NOMO-1 (cell line): ENCODE measurements at regions not wholly inside any gene's neighbourhood (a gene's known extent, or its start where the extent isn't known, plus 50 kb on each side); places are given as distances from the start of the nearest gene placed in this dataset.
A peak's percentile ranks its signal among the peaks of the same experiment; 100 is the strongest.
"Not testable (repeated sequence)": the region's sequence is repeated elsewhere in the genome, so short reads cannot be mapped to it uniquely, and the experiment has no call there.

Experiments
- DNase-seq, 2 experiments: peaks; one replicate each; lab custom pipeline; 2025; ENCODE audit not compliant: unreplicated experiment in 2 of 2; lab: John Stamatoyannopoulos, UW

DNA sequence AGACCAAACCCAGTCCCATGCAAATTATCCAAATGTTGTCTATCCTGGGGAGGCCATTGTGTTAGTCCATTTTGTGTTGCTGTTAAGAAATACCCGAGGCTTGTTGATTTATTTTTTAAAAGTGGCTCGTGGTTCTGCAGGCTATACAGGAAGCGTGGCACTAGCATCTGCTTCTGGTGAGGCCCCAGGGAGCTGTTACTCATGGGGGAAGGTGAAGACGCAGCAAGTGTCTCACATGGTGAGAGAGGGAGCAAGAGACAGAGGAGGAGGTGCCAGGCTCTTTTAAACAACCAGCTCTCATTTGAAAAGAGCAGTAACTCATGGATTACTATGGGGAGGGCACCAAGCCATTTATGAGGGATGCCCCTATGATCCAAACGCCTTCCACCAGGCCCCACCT, 80.3 kb upstream of the ARL4C start:
- DNase-seq = no peak

DNA sequence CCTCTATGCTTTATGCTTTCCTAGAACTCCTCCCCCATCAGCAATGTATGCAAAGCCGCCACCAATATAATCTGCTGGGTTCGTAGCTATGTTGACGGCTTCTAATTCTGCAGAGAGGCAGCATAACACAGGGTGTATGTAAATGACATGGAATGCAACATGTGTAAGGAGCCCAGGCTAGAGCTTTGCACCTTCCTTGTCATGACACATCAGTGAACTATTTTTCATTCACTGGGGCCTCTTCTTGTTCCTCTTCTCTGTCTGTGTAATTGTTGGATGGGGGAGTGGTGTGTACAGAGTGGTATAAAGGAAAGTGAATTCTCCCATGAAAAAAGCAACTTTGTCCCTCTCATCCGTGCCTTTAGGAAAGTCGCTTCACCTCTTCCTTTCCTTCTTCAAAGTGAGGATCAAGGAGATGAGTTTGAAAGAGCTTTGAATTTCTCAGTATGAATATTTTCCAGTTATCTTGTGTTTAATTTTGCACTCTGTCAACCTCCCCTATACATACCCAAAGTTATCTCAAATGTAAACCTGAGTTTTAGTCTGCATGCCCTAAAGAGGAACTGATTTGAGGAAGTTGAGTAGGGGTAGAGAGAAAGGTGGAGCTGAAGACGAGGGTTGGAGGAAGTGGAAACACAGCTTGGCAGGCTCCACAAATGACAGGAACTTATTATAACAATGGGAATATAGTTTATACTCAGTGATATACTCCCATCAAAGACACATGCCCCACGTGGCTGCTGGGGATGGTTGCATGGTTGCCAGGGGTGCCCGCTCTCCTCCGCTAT, 74.9 kb upstream of the ARL4C start:
- peak; percentile 91 to 97 for DNase-seq

DNA sequence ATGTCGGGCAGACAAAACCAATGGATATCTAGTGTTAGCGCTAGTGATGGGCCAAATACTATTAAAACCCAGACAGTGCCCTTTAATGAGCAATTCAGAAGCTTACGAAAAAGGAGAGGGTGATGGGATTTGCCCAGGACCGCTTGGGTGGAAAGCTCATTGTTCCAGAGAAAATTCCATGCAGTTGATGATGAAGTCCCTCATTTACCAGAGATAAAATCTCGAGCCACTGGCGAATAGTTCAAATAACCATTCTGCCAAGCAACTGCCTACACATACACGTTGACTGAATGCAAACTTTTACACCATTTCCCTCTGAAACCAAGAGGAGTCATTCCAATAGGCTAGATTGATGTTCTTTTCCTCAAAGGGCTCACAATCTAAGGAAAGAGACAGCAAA, 73.6 kb upstream of the ARL4C start:
- DNase-seq = no peak

GRCh38 chr2:234569776-234570430, 73.0 kb upstream of the ARL4C start:
- peak in 1 of 2 experiments; percentile 23 for DNase-seq

DNA sequence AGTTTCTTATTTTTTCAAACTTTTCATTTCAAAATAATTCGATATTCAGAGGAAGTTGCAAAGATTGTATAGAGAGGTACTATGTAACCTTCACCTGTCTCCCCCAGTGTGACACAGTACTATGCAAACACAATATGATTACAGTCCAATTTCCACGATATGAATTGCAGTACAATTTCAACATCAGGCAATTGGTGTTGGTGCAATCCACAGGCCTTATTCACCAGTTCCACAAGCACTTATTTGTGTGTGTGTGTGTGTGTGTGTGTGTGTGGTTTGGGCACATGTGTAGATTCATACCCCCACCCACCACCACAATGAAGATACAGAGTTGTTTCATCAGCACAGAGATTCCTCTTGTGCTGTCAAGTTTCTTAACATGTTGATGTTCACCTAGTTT, 69.7 kb upstream of the ARL4C start:
- DNase-seq = no peak

DNA sequence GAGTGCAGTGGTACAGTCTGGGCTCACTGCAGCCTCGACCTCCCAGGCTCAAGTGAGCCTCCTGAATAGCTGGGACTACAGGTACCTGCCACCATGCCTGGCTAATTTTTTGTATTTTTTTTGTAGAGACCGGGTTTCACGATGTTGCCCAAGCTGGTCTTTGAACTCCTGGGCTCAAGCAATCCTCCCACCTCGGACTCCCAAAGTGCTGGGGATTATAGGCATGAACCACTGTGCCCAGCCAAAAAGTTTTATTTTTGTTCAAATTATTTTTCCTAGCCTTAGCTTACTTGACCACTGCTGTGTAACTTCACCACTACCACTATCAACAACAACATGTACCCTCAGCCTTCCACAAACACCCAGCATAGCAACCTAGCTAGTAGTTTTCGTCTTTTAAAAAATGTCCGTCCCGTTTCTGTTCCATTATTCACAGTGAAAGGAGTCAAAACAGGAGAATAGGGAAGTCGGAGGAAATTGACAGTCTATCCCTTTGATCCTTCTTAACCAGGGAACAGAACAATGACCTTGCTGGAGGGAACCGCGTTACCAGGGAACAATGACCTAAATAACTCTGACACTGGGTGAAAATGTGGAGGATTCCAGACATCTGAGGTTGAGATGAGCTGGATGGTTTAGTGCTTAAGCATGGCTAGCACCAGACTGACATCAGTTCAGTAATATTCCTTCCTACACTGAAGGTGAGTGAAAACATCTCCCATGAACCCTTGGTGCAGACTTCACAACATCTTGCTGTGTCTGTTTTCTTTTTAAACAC, 69.2 kb upstream of the ARL4C start:
- DNase-seq = no peak

DNA sequence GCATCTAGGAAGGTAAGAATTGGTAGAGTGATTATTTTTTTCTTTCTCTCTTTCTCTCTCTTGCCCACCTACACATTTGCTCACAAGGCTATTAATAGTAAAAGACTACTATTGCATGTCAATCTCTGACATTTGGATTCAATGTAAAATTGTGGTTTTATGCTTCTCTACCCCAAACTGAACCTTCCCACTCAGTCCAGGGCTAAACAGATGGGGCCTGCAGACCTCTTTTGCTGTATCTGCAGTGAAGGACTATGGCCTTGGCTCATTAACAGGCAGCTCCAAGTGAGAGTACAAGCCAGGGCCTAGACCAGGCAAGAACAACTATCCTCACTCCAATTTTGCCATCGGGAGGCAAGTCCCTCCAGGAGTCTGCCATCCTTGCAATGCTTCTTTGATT, 68.3 kb upstream of the ARL4C start:
- DNase-seq = no peak

DNA sequence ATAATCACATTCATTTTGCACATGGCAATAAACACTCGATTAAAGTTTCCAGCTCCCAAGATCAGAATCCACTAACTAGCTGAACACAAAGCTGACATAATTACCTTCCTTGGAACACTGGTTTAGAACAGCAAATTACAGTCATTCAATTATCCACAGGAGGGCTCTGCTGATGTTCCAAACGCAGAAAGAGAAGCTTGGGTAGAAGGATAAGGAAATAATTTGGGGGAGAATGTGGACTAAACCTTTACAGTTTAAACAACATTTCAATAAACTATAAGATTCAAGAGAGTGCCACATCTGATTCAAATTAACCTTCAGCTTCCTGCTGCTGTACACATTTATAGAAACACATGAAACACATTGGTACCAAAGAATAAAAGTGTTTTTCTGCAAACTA, 67.8 kb upstream of the ARL4C start:
- DNase-seq = peak in 1 of 2 experiments; percentile 29

- DNase-seq = no peak
Measured at GRCh38 chr2:234559609-234560008, 62.7 kb upstream of the ARL4C start.

- no peak for DNase-seq
Measured at GRCh38 chr2:234558642-234559041, 61.8 kb upstream of the ARL4C start.

GRCh38 chr2:234556848-234557573, 60.1 kb upstream of the ARL4C start:
- DNase-seq = no peak

DNA sequence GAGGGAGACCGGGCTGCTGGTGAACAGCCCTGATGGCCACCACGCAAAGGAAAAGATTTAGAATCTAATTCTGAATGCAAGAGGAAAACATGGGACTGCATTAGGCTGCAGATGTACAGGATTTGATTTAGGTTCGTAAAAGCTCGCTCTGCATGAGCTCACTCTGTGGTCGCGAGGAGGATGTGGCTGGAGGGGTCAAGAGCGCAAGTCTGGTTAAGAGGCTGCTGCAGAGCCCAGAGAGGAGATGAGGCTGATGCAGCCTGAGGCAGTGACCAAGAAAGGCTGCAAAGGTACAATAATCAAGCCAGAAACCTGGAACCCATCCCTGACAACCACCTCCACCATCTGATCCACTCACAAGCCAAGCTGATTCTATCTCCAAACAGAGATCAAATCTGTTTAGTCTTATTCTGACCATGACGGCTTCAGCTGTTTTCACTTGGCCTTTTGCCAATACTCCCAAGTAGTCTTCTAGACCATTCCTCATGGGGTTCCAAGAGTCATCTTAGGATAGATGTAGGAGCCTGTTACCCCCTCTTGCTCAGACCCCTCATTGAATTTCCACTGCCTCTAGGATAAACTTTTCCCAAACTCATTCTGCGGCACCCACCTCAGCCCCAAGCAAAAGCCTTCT, 58.9 kb upstream of the ARL4C start:
- DNase-seq = no peak

- DNase-seq = no peak
Measured at GRCh38 chr2:234555161-234555560, 58.3 kb upstream of the ARL4C start.

- DNase-seq = not testable (repeated sequence)
Measured at GRCh38 chr2:234553223-234553622, 56.3 kb upstream of the ARL4C start.

- DNase-seq = peak; percentile 56 to 79
Measured at GRCh38 chr2:234550511-234551107, 53.7 kb upstream of the ARL4C start.

DNA sequence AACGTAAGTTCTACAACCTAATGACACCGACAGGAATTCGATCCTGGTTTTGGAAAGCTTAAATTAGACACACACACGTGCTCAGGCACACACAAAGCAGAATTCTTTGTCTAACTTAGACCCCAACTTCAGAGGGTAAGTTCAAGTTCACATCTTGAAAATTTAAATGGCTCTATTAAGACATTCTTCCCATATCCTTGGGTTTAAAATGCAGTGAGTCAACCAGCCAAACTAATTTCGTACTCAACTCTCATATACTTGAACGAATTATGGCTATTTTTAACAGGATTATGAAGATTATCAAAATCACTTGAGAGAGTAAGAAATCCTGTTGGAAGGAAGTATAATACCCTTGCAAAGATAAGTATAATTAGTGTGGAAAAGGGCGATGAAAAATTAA, 53.2 kb upstream of the ARL4C start:
- DNase-seq = no peak

- DNase-seq = no peak
Measured at GRCh38 chr2:234548695-234549420, 52.0 kb upstream of the ARL4C start.

GRCh38 chr2:234546770-234547169, 49.9 kb upstream of the ARL4C start:
- no peak for DNase-seq
